Cardiac muscle cell (in vitro differentiated cells and primary cell): ENCODE measurements at regions not wholly inside any gene's neighbourhood (a gene's known extent, or its start where the extent isn't known, plus 50 kb on each side); places are given as distances from the start of the nearest gene placed in this dataset.
"Not testable (repeated sequence)": the region's sequence is repeated elsewhere in the genome, so short reads cannot be mapped to it uniquely, and the experiment has no call there.

ENCODE experiments used
- DNase-seq, 2 donors: peaks; one replicate each; pipeline versions ENCODE4 v3.0.0 to v3.0.0-alpha.2; 2010 to 2017; ENCODE audit warnings: low read depth in 1 of 2, low spot score in 1 of 2
- H3K27ac ChIP-seq: fragments of 200-600 bp; sonication (generic); 2 replicates; pipeline ENCODE4 v1.5.1; 2016
- H3K27me3 ChIP-seq: fragments of 200-600 bp; sonication (generic); 2 replicates; pipeline ENCODE4 v1.6.0; 2016; ENCODE audit warnings: control low read depth
- H3K36me3 ChIP-seq: fragments of 200-600 bp; sonication (generic); 2 replicates; pipeline ENCODE4 v1.5.1; 2016; ENCODE audit warnings: control low read depth
- H3K4me1 ChIP-seq: fragments of 200-600 bp; sonication (generic); 2 replicates; pipeline ENCODE4 v1.8.1; 2017; ENCODE audit warnings: low read depth, mild to moderate bottlenecking, mixed run types
- H3K4me3 ChIP-seq: fragments of 200-600 bp; sonication (generic); 2 replicates; pipeline ENCODE4 v1.5.1; 2016; ENCODE audit warnings: mild to moderate bottlenecking
- H3K9me3 ChIP-seq: fragments of 200-600 bp; sonication (generic); 2 replicates; pipeline ENCODE4 v1.5.1; 2017; ENCODE audit warnings: low read depth, mild to moderate bottlenecking, control low read depth
- TF ChIP-seq, protein P1 (sequence below): IDR thresholded peaks from 2 replicates; pipeline ENCODE4 v1.5.1; 2012; ENCODE audit warnings: low read depth, mild to moderate bottlenecking, low read length

DNA sequence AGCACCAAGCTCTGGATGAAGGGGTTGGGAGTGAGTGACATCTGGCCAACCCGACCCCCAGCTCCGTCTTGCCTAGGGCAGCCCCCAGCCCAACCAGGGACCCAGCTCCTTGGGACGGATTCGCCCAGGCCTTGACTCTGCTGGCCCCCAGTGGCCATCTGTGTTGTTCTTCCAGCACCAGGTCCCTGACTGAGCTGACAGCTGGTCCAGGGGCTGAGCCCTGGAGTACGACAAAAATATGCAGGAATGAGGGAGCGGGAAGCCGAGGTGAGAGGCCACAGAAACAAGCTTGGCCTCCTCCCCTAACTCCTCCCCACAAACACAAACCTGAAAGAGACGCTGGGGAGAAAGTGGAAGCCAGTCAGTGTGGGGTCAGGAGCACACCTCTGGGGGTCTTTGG is 55.0 kb upstream of the PAX7 start:
- peak; percentile 35 to 46 for DNase-seq
- Histone ChIP-seq H3K9me3 (no peaks in the 10 kb centered on the region), H3K27ac (no peak overlapping the region), H3K4me3 (no peak overlapping the region), H3K4me1 (no peaks in the 10 kb centered on the region), H3K36me3 (no peaks in the 10 kb centered on the region), H3K27me3 (peaks cover 5% of the 10 kb centered on the region)
- TF ChIP-seq, protein P1, sequence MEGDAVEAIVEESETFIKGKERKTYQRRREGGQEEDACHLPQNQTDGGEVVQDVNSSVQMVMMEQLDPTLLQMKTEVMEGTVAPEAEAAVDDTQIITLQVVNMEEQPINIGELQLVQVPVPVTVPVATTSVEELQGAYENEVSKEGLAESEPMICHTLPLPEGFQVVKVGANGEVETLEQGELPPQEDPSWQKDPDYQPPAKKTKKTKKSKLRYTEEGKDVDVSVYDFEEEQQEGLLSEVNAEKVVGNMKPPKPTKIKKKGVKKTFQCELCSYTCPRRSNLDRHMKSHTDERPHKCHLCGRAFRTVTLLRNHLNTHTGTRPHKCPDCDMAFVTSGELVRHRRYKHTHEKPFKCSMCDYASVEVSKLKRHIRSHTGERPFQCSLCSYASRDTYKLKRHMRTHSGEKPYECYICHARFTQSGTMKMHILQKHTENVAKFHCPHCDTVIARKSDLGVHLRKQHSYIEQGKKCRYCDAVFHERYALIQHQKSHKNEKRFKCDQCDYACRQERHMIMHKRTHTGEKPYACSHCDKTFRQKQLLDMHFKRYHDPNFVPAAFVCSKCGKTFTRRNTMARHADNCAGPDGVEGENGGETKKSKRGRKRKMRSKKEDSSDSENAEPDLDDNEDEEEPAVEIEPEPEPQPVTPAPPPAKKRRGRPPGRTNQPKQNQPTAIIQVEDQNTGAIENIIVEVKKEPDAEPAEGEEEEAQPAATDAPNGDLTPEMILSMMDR = peak; percentile 65

DNA sequence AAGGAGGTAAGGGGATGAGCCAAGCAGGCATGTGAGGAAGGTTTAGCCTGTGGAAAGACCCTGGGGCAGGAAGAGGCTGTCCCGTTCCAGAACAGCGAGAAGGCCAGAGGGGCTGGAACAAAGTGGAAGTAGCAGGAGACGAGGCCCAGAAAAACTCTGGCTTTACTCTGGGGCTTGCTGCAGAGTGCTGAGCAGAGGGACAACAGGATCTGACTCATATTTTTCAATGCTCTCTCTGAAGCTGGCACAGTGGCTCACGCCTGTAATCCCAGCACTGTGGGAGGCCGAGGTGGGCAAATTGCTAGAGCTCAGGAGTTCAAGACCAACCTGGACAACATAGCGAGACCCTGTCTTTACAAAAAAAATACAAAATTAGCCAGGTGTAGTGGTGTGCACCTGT is 52.4 kb upstream of the PAX7 start:
- H3K9me3 ChIP-seq = no peaks in the 10 kb centered on the region
- no peak for DNase-seq
- no peak overlapping the region for H3K4me3 ChIP-seq
- H3K36me3 ChIP-seq = no peaks in the 10 kb centered on the region
- TF ChIP-seq, protein P1 = no peak
- no peaks in the 10 kb centered on the region for H3K4me1 ChIP-seq
- no peaks in the 10 kb centered on the region for H3K27me3 ChIP-seq
- H3K27ac ChIP-seq = no peak overlapping the region

DNA sequence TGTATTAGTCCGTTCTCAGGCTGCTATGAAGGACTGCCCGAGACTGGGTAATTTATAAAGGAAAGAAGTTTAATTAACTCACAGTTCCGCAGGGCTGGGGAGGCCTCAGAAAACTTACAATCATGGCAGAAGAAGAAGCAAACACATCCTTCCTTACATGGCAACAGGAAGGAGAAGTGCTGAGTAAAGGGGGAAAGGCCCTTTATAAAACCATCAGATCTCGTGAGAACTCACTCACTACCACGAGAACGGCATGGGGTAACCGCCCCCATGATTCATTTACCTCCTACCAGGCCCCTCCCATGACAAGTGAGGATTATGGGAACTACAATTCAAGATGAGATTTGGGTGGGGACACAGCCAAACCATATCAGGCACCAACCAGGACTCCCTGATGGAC is 51.4 kb upstream of the PAX7 start:
- not testable (repeated sequence) for H3K4me3 ChIP-seq, H3K27ac ChIP-seq, H3K27me3 ChIP-seq, H3K9me3 ChIP-seq, H3K4me1 ChIP-seq, DNase-seq, H3K36me3 ChIP-seq

DNA sequence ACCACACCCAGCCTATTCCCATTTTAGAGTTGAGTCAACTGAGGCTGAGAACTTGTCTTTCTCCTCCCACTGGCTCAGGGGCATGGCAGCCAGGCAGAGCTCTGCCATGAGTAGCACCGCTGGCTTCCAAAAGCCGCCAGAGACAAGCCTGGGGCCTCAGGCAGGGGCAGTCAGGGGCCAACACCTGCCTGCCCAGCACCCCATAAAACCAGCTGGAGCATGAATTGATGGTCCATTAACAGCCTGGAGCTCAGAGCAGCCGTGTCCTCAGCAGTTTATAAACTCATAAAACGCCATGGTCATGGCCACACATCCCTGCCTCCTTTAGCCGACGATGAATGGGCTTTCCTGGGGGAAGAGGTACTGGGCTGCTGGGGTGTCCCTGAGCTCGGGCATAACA is 50.6 kb upstream of the PAX7 start:
- Histone ChIP-seq H3K36me3 (no peaks in the 10 kb centered on the region), H3K27ac (no peak overlapping the region), H3K9me3 (no peaks in the 10 kb centered on the region), H3K27me3 (no peaks in the 10 kb centered on the region), H3K4me3 (no peak overlapping the region), H3K4me1 (no peaks in the 10 kb centered on the region)
- TF ChIP-seq, protein P1 = no peak
- DNase-seq = no peak

DNA sequence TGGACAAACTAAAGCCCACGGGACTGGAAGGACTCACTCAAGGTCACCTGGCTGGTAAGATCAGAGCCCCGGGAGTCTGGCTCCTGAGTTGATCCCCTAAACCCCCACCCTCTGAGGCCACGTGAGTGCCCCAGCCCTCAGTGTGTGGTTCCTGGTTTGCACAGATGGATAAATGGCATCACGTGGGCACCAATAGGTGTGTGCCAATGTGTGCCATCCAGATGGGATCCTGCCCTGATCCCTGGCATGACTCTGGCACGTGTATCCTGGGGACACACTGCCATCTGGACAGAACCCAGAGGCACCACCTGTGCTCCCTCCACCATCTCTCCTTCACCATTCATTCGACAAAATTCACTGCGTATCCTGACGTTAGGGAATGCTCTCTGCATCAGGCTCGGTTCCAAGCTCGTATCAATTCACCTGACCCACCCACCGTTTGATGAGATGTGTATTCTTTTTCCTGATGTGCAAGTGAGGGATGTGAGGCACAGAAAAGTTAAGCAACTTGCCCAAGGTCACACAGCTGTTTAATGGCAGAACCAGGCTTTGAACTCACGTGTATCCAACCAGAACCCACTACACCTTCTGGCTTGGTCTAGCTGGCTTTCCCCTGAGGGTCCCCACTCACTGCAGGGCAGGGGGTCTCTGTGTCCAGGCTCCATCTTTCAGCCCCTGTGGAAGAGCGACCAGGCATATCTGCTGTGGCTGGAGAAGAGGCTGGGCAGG is 49.8 kb upstream of the PAX7 start:
- no peak for DNase-seq
- H3K36me3 ChIP-seq = no peaks in the 10 kb centered on the region
- H3K4me1 ChIP-seq = no peaks in the 10 kb centered on the region
- no peaks in the 10 kb centered on the region for H3K27me3 ChIP-seq
- no peak overlapping the region for H3K27ac ChIP-seq
- no peak overlapping the region for H3K4me3 ChIP-seq
- no peaks in the 10 kb centered on the region for H3K9me3 ChIP-seq
- TF ChIP-seq, protein P1 = no peak
